ENCODE measurements at regions not wholly inside any gene's neighbourhood (a gene's known extent, or its start where the extent isn't known, plus 50 kb on each side); places are given as distances from the start of the nearest gene placed in this dataset.

- TF ChIP-seq SOX6 (IDR thresholded peaks at IDR 0.05) (peak; percentile 69; the same call in 1 of the 2 replicates), ZBTB40 (IDR thresholded peaks at IDR 0.05) (peak; percentile 55), ZBTB40 (CRISPR knock-in tag; IDR thresholded peaks at IDR 0.05) (no peak), PTTG1 (tag; IDR thresholded peaks at IDR 0.05; ENCODE audit: low read depth) (peak; percentile 84), RAD21 (CRISPR knock-in tag; conservative IDR thresholded peaks at IDR 0.05 in 1 of 2, IDR thresholded peaks at IDR 0.05 in 1 of 2) (peak in 1 of 2 experiments; percentile 18; a peak in 2 of 4 replicates), HIVEP1 (CRISPR knock-in tag; IDR thresholded peaks at IDR 0.05) (0 out of 2 replicates have a peak, but pooled peaks have one; percentile 54), CREB3L1 (IDR thresholded peaks at IDR 0.05; ENCODE audit: borderline replicate concordance, low read depth) (no peak), GTF2B (IDR thresholded peaks at IDR 0.05; ENCODE audit: extremely low read depth, insufficient read length) (no peak), ZNF280A (IDR thresholded peaks at IDR 0.05; ENCODE audit: low read depth, partially characterized antibody) (no peak), MAZ (CRISPR knock-in tag; conservative IDR thresholded peaks at IDR 0.05 in 1 of 2, IDR thresholded peaks at IDR 0.05 in 1 of 2) (peak; percentile 24 to 57; a peak in 1 of 4 replicates), SREBF1 (IDR thresholded peaks at IDR 0.05; ENCODE audit: borderline replicate concordance, low read depth, low read length) (no peak), LCOR (CRISPR knock-in tag; IDR thresholded peaks at IDR 0.05) (0 out of 2 replicates have a peak, but pooled peaks have one; percentile 69), RNF2 (IDR thresholded peaks at IDR 0.05) (0 out of 2 replicates have a peak, but pooled peaks have one; percentile 56), ILK (tag; IDR thresholded peaks at IDR 0.05; ENCODE audit: borderline replicate concordance, low read depth) (no peak)
Observed at GRCh38 chr1:234963180-234963903, 165.3 kb downstream of the TOMM20 start (continued).

Data from K562 (cell line).